ENCODE measurements at regions not wholly inside any gene's neighbourhood (a gene's known extent, or its start where the extent isn't known, plus 50 kb on each side); places are given as distances from the start of the nearest gene placed in this dataset.

GRCh38 chr11:104573441-104573990 is 324.7 kb downstream of the CASP12 start:
- H3K27me3 ChIP-seq = no peaks in the 10 kb centered on the region
- H3K4me1 ChIP-seq = no peaks in the 10 kb centered on the region
- intact Hi-C loops (cut with DNase I) = no loop called here
- H3K9me3 ChIP-seq = no peaks in the 10 kb centered on the region
- DNase-seq = no peak
- no peaks in the 10 kb centered on the region for H3K36me3 ChIP-seq
- H3K27ac ChIP-seq = no peak overlapping the region
- no peak overlapping the region for H3K4me3 ChIP-seq
- TF ChIP-seq POLR2A (IDR thresholded peaks at IDR 0.05) (no peak), CTCF (IDR thresholded peaks at IDR 0.05) (no peak)

GRCh38 chr11:104572279-104572678 is 326.0 kb downstream of the CASP12 start:
- H3K4me1 ChIP-seq = no peaks in the 10 kb centered on the region
- WGBS, 2 donors = 39 to 46% methylated on average over 2 of the region's 2 CpGs
- H3K36me3 ChIP-seq = no peaks in the 10 kb centered on the region
- H3K4me3 ChIP-seq = no peak overlapping the region
- TF ChIP-seq CTCF (IDR thresholded peaks at IDR 0.05) = no peak
- no peak for TF ChIP-seq POLR2A (IDR thresholded peaks at IDR 0.05)
- intact Hi-C loops (cut with DNase I) = no loop called here
- no peak overlapping the region for H3K27ac ChIP-seq
- no peaks in the 10 kb centered on the region for H3K27me3 ChIP-seq
- H3K9me3 ChIP-seq = no peaks in the 10 kb centered on the region
- no peak for DNase-seq

GRCh38 chr11:104570078-104570701 is 328.1 kb downstream of the CASP12 start:
- Histone ChIP-seq H3K4me3 (no peak overlapping the region), H3K36me3 (no peaks in the 10 kb centered on the region), H3K4me1 (no peaks in the 10 kb centered on the region), H3K27me3 (no peaks in the 10 kb centered on the region), H3K27ac (no peak overlapping the region), H3K9me3 (no peaks in the 10 kb centered on the region)
- intact Hi-C loops (cut with DNase I) = no loop called here
- no peak for DNase-seq
- TF ChIP-seq CTCF (IDR thresholded peaks at IDR 0.05) = no peak
- no peak for TF ChIP-seq POLR2A (IDR thresholded peaks at IDR 0.05)
- 55 to 63% methylated on average over 4 of the region's 4 CpGs for WGBS, 2 donors

- WGBS, 2 donors = 74 to 75% methylated on average over 1 of the region's 1 CpG
- Histone ChIP-seq H3K36me3 (no peaks in the 10 kb centered on the region), H3K9me3 (no peaks in the 10 kb centered on the region), H3K4me3 (no peak overlapping the region), H3K27me3 (no peaks in the 10 kb centered on the region), H3K27ac (no peak overlapping the region), H3K4me1 (no peaks in the 10 kb centered on the region)
- intact Hi-C loops (cut with DNase I) = no loop called here
- no peak for TF ChIP-seq POLR2A (IDR thresholded peaks at IDR 0.05)
- TF ChIP-seq CTCF (IDR thresholded peaks at IDR 0.05) = no peak
- no peak for DNase-seq
Observed at GRCh38 chr11:104565583-104565961, 332.7 kb downstream of the CASP12 start.

GRCh38 chr11:104564921-104565582 is 333.2 kb downstream of the CASP12 start:
- no peak overlapping the region for H3K4me3 ChIP-seq
- H3K4me1 ChIP-seq = no peaks in the 10 kb centered on the region
- H3K9me3 ChIP-seq = no peaks in the 10 kb centered on the region
- WGBS, 2 donors = 67% methylated on average over 1 of the region's 35 CpGs; no CpG with 5 or more reads in 1 of the 2 donors
- no peak overlapping the region for H3K27ac ChIP-seq
- DNase-seq = no peak
- no peaks in the 10 kb centered on the region for H3K27me3 ChIP-seq
- intact Hi-C loops (cut with DNase I) = no loop called here
- TF ChIP-seq POLR2A (IDR thresholded peaks at IDR 0.05) = no peak
- TF ChIP-seq CTCF (IDR thresholded peaks at IDR 0.05) = no peak
- no peaks in the 10 kb centered on the region for H3K36me3 ChIP-seq
